GM12878 (cell line): ENCODE measurements at regions not wholly inside any gene's neighbourhood (a gene's known extent, or its start where the extent isn't known, plus 50 kb on each side); places are given as distances from the start of the nearest gene placed in this dataset.

Experiments
- CBX5 ChIP-seq: sonication (generic); IDR thresholded peaks from 2 replicates; pipeline ENCODE4 v1.6.1; 2016; ENCODE audit warnings: low read depth, moderate library complexity, mild to moderate bottlenecking, inconsistent platforms
- CTCF ChIP-seq, 3 experiments: IDR thresholded peaks in 2 of 3; conservative IDR thresholded peaks in 1 of 3; 2 replicates each; pipeline ENCODE4 v1.5.1; 2011; ENCODE audit warnings: low read depth in 3 of 3, low read length in 3 of 3, mild to moderate bottlenecking in 3 of 3, control low read depth in 2 of 3, moderate library complexity in 2 of 3, inconsistent platforms in 1 of 3, mixed read lengths in 1 of 3; ENCODE audit not compliant: control insufficient read depth in 2 of 3, insufficient read depth in 1 of 3; ENCODE audit errors: extremely low read depth in 1 of 3
- JUNB ChIP-seq: IDR thresholded peaks from 2 replicates; pipeline ENCODE4 v1.6.1; 2016; ENCODE audit warnings: antibody characterized with exemption, mild to moderate bottlenecking
- KAT2A ChIP-seq: conservative IDR thresholded peaks from 2 replicates; pipeline ENCODE4 v1.6.1; 2011; ENCODE audit warnings: low read depth, low read length; ENCODE audit not compliant: control insufficient read depth
- NRF1 ChIP-seq: conservative IDR thresholded peaks from 2 replicates; pipeline ENCODE4 v1.6.1; 2011; ENCODE audit warnings: mild to moderate bottlenecking, low read depth, low read length, improper control_type of control experiment
- POLR2A ChIP-seq: IDR thresholded peaks from 2 replicates; pipeline ENCODE4 v1.6.1; 2011; ENCODE audit warnings: low read depth, mild to moderate bottlenecking, low read length
- SUZ12 ChIP-seq: fragments of 200-600 bp; sonication (generic); IDR thresholded peaks from one replicate; pipeline ENCODE4 v1.6.1; 2018; ENCODE audit warnings: antibody characterized with exemption, mild to moderate bottlenecking; ENCODE audit not compliant: unreplicated experiment
- ZZZ3 ChIP-seq: IDR thresholded peaks from 2 replicates; pipeline ENCODE4 v1.6.1; 2011; ENCODE audit warnings: low read depth; ENCODE audit not compliant: control insufficient read depth, insufficient read length

- TF ChIP-seq CTCF (IDR thresholded peaks at IDR 0.05 in 2 of 3, conservative IDR thresholded peaks at IDR 0.05 in 1 of 3; ENCODE audit: control insufficient read depth in 2 of 3, extremely low read depth in 1 of 3, insufficient read depth in 1 of 3, low read depth in 3 of 3, low read length in 3 of 3) (no peak), POLR2A (no peak), CBX5 (no peak), NRF1 (no peak), SUZ12 (no peak), JUNB (no peak), KAT2A (no peak), ZZZ3 (no peak)
These were observed 153.3 kb downstream of the IBTK start for GRCh38 chr6:82094166-82094806.
